HAP-1 (cell line): ENCODE measurements at regions not wholly inside any gene's neighbourhood (a gene's known extent, or its start where the extent isn't known, plus 50 kb on each side); places are given as distances from the start of the nearest gene placed in this dataset.
A peak's percentile ranks its signal among the peaks of the same experiment; 100 is the strongest.
"Not testable (repeated sequence)": the region's sequence is repeated elsewhere in the genome, so short reads cannot be mapped to it uniquely, and the experiment has no call there.

Source experiments
- DNase-seq, 2 experiments: peaks; one replicate each; pipeline ENCODE4 v3.0.0-alpha.2; 2016 to 2020; ENCODE audit warnings: low spot score in 2 of 2
- H3K27me3 ChIP-seq: fragments of 250-450 bp; sonication (Bioruptor Pico); 2 replicates; pipeline ENCODE4 v1.5.1; 2020; ENCODE audit warnings: low read depth, mild to moderate bottlenecking, moderate library complexity
- H3K36me3 ChIP-seq: fragments of 250-450 bp; sonication (Bioruptor Pico); replicated peaks from 2 replicates; pipeline ENCODE4 v1.5.1; 2020; ENCODE audit warnings: mild to moderate bottlenecking
- H3K4me1 ChIP-seq: fragments of 250-450 bp; sonication (Bioruptor Pico); 2 replicates; pipeline ENCODE4 v1.5.1; 2020; ENCODE audit warnings: mild to moderate bottlenecking
- H3K4me3 ChIP-seq: fragments of 250-450 bp; sonication (Bioruptor Pico); 2 replicates; pipeline ENCODE4 v1.5.1; 2020; ENCODE audit warnings: mild to moderate bottlenecking, moderate library complexity
- H3K9me3 ChIP-seq: fragments of 250-450 bp; sonication (Bioruptor Pico); 2 replicates; pipeline ENCODE4 v1.5.1; 2020; ENCODE audit warnings: mild to moderate bottlenecking, moderate library complexity
- in situ Hi-C: fragments of 300-500 bp; cut with MboI; formaldehyde crosslinking; loops from 3 replicates; pipeline ENCODE4 v1.14.3; 2020; ENCODE audit warnings: low sequenced_read_pairs, inconsistent platforms, mixed read lengths

- no peak overlapping the region for H3K4me3 ChIP-seq
Observed at GRCh38 chr2:207432453-207432852, 97.3 kb upstream of the CREB1 start.

GRCh38 chr2:207434306-207434705 is 95.5 kb upstream of the CREB1 start:
- Histone ChIP-seq H3K36me3 (no peaks in the 10 kb centered on the region), H3K27me3 (no peaks in the 10 kb centered on the region), H3K4me3 (no peak overlapping the region), H3K4me1 (no peaks in the 10 kb centered on the region), H3K9me3 (no peaks in the 10 kb centered on the region)
- in situ Hi-C loops, result no loop called here
- no peak for DNase-seq

More at GRCh38 chr2:207432453-207432852, 97.3 kb upstream of the CREB1 start:
- no peaks in the 10 kb centered on the region for H3K36me3 ChIP-seq
- H3K9me3 ChIP-seq, result no peaks in the 10 kb centered on the region
- no peaks in the 10 kb centered on the region for H3K27me3 ChIP-seq
- no peaks in the 10 kb centered on the region for H3K4me1 ChIP-seq
- in situ Hi-C loops, result no loop called here
- DNase-seq, result no peak

GRCh38 chr2:207434899-207435465 is 94.8 kb upstream of the CREB1 start:
- Histone ChIP-seq H3K4me1 (no peaks in the 10 kb centered on the region), H3K4me3 (no peak overlapping the region), H3K27me3 (no peaks in the 10 kb centered on the region), H3K9me3 (no peaks in the 10 kb centered on the region), H3K36me3 (no peaks in the 10 kb centered on the region)
- in situ Hi-C loops, result no loop called here
- no peak for DNase-seq

GRCh38 chr2:207437136-207437523 is 92.6 kb upstream of the CREB1 start:
- no peaks in the 10 kb centered on the region for H3K4me1 ChIP-seq
- no peaks in the 10 kb centered on the region for H3K27me3 ChIP-seq
- in situ Hi-C loops, result no loop called here
- no peaks in the 10 kb centered on the region for H3K9me3 ChIP-seq
- H3K4me3 ChIP-seq, result no peak overlapping the region
- H3K36me3 ChIP-seq, result no peaks in the 10 kb centered on the region
- DNase-seq, result no peak

GRCh38 chr2:207437524-207438143 is 92.1 kb upstream of the CREB1 start:
- no peak for DNase-seq
- H3K4me1 ChIP-seq, result no peaks in the 10 kb centered on the region
- H3K36me3 ChIP-seq, result no peaks in the 10 kb centered on the region
- H3K27me3 ChIP-seq, result no peaks in the 10 kb centered on the region
- no peaks in the 10 kb centered on the region for H3K9me3 ChIP-seq
- in situ Hi-C loops, result no loop called here
- no peak overlapping the region for H3K4me3 ChIP-seq

GRCh38 chr2:207438414-207439126 is 91.2 kb upstream of the CREB1 start:
- in situ Hi-C loops, result no loop called here
- Histone ChIP-seq H3K36me3 (no peaks in the 10 kb centered on the region), H3K27me3 (no peaks in the 10 kb centered on the region; the same call in 1 of the 2 replicates), H3K4me1 (no peaks in the 10 kb centered on the region), H3K4me3 (no peak overlapping the region), H3K9me3 (no peaks in the 10 kb centered on the region)
- no peak for DNase-seq

- H3K36me3 ChIP-seq, H3K4me1 ChIP-seq, H3K9me3 ChIP-seq, DNase-seq, H3K4me3 ChIP-seq, in situ Hi-C loops, H3K27me3 ChIP-seq: not testable (repeated sequence)
Observed at GRCh38 chr2:207439881-207440280, 89.9 kb upstream of the CREB1 start.

- H3K36me3 ChIP-seq, result no peaks in the 10 kb centered on the region
- no peak overlapping the region for H3K4me3 ChIP-seq
- DNase-seq, result no peak
- H3K9me3 ChIP-seq, result no peaks in the 10 kb centered on the region
- H3K4me1 ChIP-seq, result no peaks in the 10 kb centered on the region; the same call in 1 of the 2 replicates
- in situ Hi-C loops, result no loop called here
- peaks cover 38% of the 10 kb centered on the region for H3K27me3 ChIP-seq
Observed at GRCh38 chr2:207444756-207445155, 85.0 kb upstream of the CREB1 start.

GRCh38 chr2:207446653-207447052 is 83.1 kb upstream of the CREB1 start:
- Histone ChIP-seq H3K4me1 (peaks cover 15% of the 10 kb centered on the region), H3K36me3 (no peaks in the 10 kb centered on the region), H3K4me3 (no peak overlapping the region), H3K27me3 (peaks cover 42% of the 10 kb centered on the region), H3K9me3 (no peaks in the 10 kb centered on the region)
- in situ Hi-C loops, result no loop called here
- no peak for DNase-seq

GRCh38 chr2:207448006-207448405 is 81.8 kb upstream of the CREB1 start:
- Histone ChIP-seq H3K36me3 (no peaks in the 10 kb centered on the region), H3K4me1 (peaks cover 15% of the 10 kb centered on the region), H3K9me3 (no peaks in the 10 kb centered on the region), H3K4me3 (no peak overlapping the region), H3K27me3 (peaks cover 44% of the 10 kb centered on the region)
- in situ Hi-C loops, result no loop called here
- no peak for DNase-seq

- Histone ChIP-seq H3K4me1 (peaks cover 15% of the 10 kb centered on the region), H3K9me3 (no peaks in the 10 kb centered on the region), H3K27me3 (peaks cover 44% of the 10 kb centered on the region), H3K4me3 (no peak overlapping the region), H3K36me3 (no peaks in the 10 kb centered on the region)
- peak in 1 of 2 experiments; percentile 83 for DNase-seq
- in situ Hi-C loops, result loop anchor here (25.0 kb wide), 1 partner anchor 287 kb away; the partner anchor contains the start of gene KLF7
Observed at GRCh38 chr2:207449642-207450165, 80.1 kb upstream of the CREB1 start.

GRCh38 chr2:207450186-207450585 is 79.6 kb upstream of the CREB1 start:
- Histone ChIP-seq H3K4me3 (no peak overlapping the region), H3K36me3 (no peaks in the 10 kb centered on the region), H3K9me3 (no peaks in the 10 kb centered on the region), H3K4me1 (peaks cover 15% of the 10 kb centered on the region), H3K27me3 (peaks cover 42% of the 10 kb centered on the region)
- DNase-seq, result peak in 1 of 2 experiments; percentile 90
- in situ Hi-C loops, result loop anchor here (25.0 kb wide), 1 partner anchor 288 kb away; the partner anchor contains the start of gene KLF7

GRCh38 chr2:207458582-207458981 is 71.2 kb upstream of the CREB1 start:
- Histone ChIP-seq H3K4me1 (no peaks in the 10 kb centered on the region), H3K36me3 (no peaks in the 10 kb centered on the region), H3K9me3 (no peaks in the 10 kb centered on the region), H3K4me3 (no peak overlapping the region), H3K27me3 (no peaks in the 10 kb centered on the region)
- in situ Hi-C loops, result loop anchor here (25.0 kb wide), 1 partner anchor 296 kb away; the partner anchor contains the start of gene KLF7
- no peak for DNase-seq
